BLaER1 treated with 17β-estradiol and CSF1 and Interleukin-3, amounts not matched to agents 10 nM and 100 nM (cell line): ENCODE measurements at regions not wholly inside any gene's neighbourhood (a gene's known extent, or its start where the extent isn't known, plus 50 kb on each side); places are given as distances from the start of the nearest gene placed in this dataset.

ENCODE experiments used
- H3K27ac ChIP-seq, 11 experiments: shearing (Covaris generic); formaldehyde crosslinking; 2 replicates each; pipeline ENCODE4 v1.8.1; 2022
- H3K27me3 ChIP-seq, 11 experiments: shearing (Covaris generic); formaldehyde crosslinking; 2 replicates each; pipeline ENCODE4 v1.8.1; 2022
- H3K36me3 ChIP-seq, 11 experiments: shearing (Covaris generic); formaldehyde crosslinking; 2 replicates each; pipeline ENCODE4 v1.8.1; 2022
- H3K4me1 ChIP-seq, 10 experiments: shearing (Covaris generic); formaldehyde crosslinking; 2 replicates each; pipeline ENCODE4 v1.8.1; 2022
- H3K4me2 ChIP-seq, 11 experiments: shearing (Covaris generic); formaldehyde crosslinking; 2 replicates each; pipeline ENCODE4 v1.8.1; 2022
- H3K4me3 ChIP-seq, 10 experiments: shearing (Covaris generic); formaldehyde crosslinking; 2 replicates each; pipeline ENCODE4 v1.8.1; 2022
- H3K9ac ChIP-seq, 11 experiments: shearing (Covaris generic); formaldehyde crosslinking; 2 replicates each; pipeline ENCODE4 v1.8.1; 2022
- H3K9me3 ChIP-seq, 11 experiments: shearing (Covaris generic); formaldehyde crosslinking; replicated peaks in 1 of 11; 2 replicates each; pipeline ENCODE4 v1.8.1; 2022
- H4K20me1 ChIP-seq, 11 experiments: shearing (Covaris generic); formaldehyde crosslinking; 2 replicates each; pipeline ENCODE4 v1.8.1; 2022
- Cebpa-rat ChIP-seq, 11 experiments: shearing (Covaris generic); IDR thresholded peaks; 2 replicates each; pipeline ENCODE4 v1.8.1; 2022

GRCh38 chr5:171615705-171616640, 169.6 kb upstream of the SMIM23 start:
- Histone ChIP-seq H3K4me1 (peaks cover 0 to 7% (median 0%) of the 10 kb centered on the region in 10 experiments; a peak in 2 of 20 replicates), H3K36me3 (no peaks in the 10 kb centered on the region), H3K9me3 (no peaks in the 10 kb centered on the region), H3K4me3 (no peak overlapping the region), H4K20me1 (no peaks in the 10 kb centered on the region), H3K4me2 (no peak overlapping the region), H3K27ac (no peak overlapping the region), H3K27me3 (no peaks in the 10 kb centered on the region), H3K9ac (no peak overlapping the region)
- TF ChIP-seq Cebpa-rat (IDR thresholded peaks at IDR 0.05): no peak

GRCh38 chr5:171617266-171617665, 168.4 kb upstream of the SMIM23 start:
- Histone ChIP-seq H4K20me1 (no peaks in the 10 kb centered on the region), H3K4me3 (no peak overlapping the region), H3K27me3 (no peaks in the 10 kb centered on the region), H3K4me1 (peaks cover 0 to 7% (median 0%) of the 10 kb centered on the region in 10 experiments; a peak in 2 of 20 replicates), H3K27ac (no peak overlapping the region), H3K4me2 (no peak overlapping the region), H3K9ac (no peak overlapping the region), H3K36me3 (no peaks in the 10 kb centered on the region), H3K9me3 (no peaks in the 10 kb centered on the region)
- no peak for TF ChIP-seq Cebpa-rat (IDR thresholded peaks at IDR 0.05)

- H3K4me3 ChIP-seq: no peak overlapping the region
- no peak overlapping the region for H3K27ac ChIP-seq
- H3K9me3 ChIP-seq: no peaks in the 10 kb centered on the region
- H3K4me2 ChIP-seq: no peak overlapping the region
- H3K27me3 ChIP-seq: no peaks in the 10 kb centered on the region
- H3K4me1 ChIP-seq: peaks cover 0 to 7% (median 0%) of the 10 kb centered on the region in 10 experiments; a peak in 2 of 20 replicates
- no peak overlapping the region for H3K9ac ChIP-seq
- H4K20me1 ChIP-seq: no peaks in the 10 kb centered on the region
- TF ChIP-seq Cebpa-rat (IDR thresholded peaks at IDR 0.05): no peak
- no peaks in the 10 kb centered on the region for H3K36me3 ChIP-seq
These were observed 167.6 kb upstream of the SMIM23 start for GRCh38 chr5:171617817-171618591.

GRCh38 chr5:171619196-171619595, 166.4 kb upstream of the SMIM23 start:
- no peaks in the 10 kb centered on the region for H4K20me1 ChIP-seq
- H3K27me3 ChIP-seq: no peaks in the 10 kb centered on the region
- peaks cover 0 to 7% (median 0%) of the 10 kb centered on the region in 10 experiments; a peak in 2 of 20 replicates for H3K4me1 ChIP-seq
- no peaks in the 10 kb centered on the region for H3K36me3 ChIP-seq
- no peak overlapping the region for H3K9ac ChIP-seq
- H3K4me3 ChIP-seq: no peak overlapping the region
- no peaks in the 10 kb centered on the region for H3K9me3 ChIP-seq
- H3K4me2 ChIP-seq: no peak overlapping the region
- no peak for TF ChIP-seq Cebpa-rat (IDR thresholded peaks at IDR 0.05)
- no peak overlapping the region for H3K27ac ChIP-seq

GRCh38 chr5:171619744-171620143, 165.9 kb upstream of the SMIM23 start:
- no peak overlapping the region for H3K4me3 ChIP-seq
- peaks cover 0 to 7% (median 0%) of the 10 kb centered on the region in 10 experiments; a peak in 2 of 20 replicates for H3K4me1 ChIP-seq
- H4K20me1 ChIP-seq: no peaks in the 10 kb centered on the region
- no peaks in the 10 kb centered on the region for H3K27me3 ChIP-seq
- H3K9me3 ChIP-seq: no peaks in the 10 kb centered on the region
- no peak for TF ChIP-seq Cebpa-rat (IDR thresholded peaks at IDR 0.05)
- H3K27ac ChIP-seq: no peak overlapping the region
- no peak overlapping the region for H3K9ac ChIP-seq
- no peak overlapping the region for H3K4me2 ChIP-seq
- no peaks in the 10 kb centered on the region for H3K36me3 ChIP-seq

- Histone ChIP-seq H3K4me3 (no peak overlapping the region), H3K9ac (no peak overlapping the region), H3K9me3 (no peaks in the 10 kb centered on the region), H3K36me3 (no peaks in the 10 kb centered on the region), H3K4me2 (no peak overlapping the region), H3K27ac (no peak overlapping the region), H4K20me1 (no peaks in the 10 kb centered on the region; a peak in 1 of 22 replicates), H3K4me1 (peaks cover 0 to 3% (median 0%) of the 10 kb centered on the region in 10 experiments; a peak in 2 of 20 replicates), H3K27me3 (no peaks in the 10 kb centered on the region)
- TF ChIP-seq Cebpa-rat (IDR thresholded peaks at IDR 0.05): no peak
These were observed 163.6 kb upstream of the SMIM23 start for GRCh38 chr5:171622010-171622409.

GRCh38 chr5:171623107-171623506, 162.5 kb upstream of the SMIM23 start:
- Histone ChIP-seq H3K4me1 (no peaks in the 10 kb centered on the region), H4K20me1 (no peaks in the 10 kb centered on the region; a peak in 1 of 22 replicates), H3K9me3 (no peaks in the 10 kb centered on the region), H3K4me3 (no peak overlapping the region), H3K27me3 (no peaks in the 10 kb centered on the region), H3K9ac (no peak overlapping the region), H3K27ac (no peak overlapping the region), H3K4me2 (no peak overlapping the region), H3K36me3 (no peaks in the 10 kb centered on the region)
- TF ChIP-seq Cebpa-rat (IDR thresholded peaks at IDR 0.05): no peak

GRCh38 chr5:171623551-171624097, 162.0 kb upstream of the SMIM23 start:
- no peak overlapping the region for H3K9ac ChIP-seq
- H3K27me3 ChIP-seq: no peaks in the 10 kb centered on the region
- H3K36me3 ChIP-seq: no peaks in the 10 kb centered on the region
- H3K4me1 ChIP-seq: no peaks in the 10 kb centered on the region
- H3K9me3 ChIP-seq: no peaks in the 10 kb centered on the region
- no peak overlapping the region for H3K4me2 ChIP-seq
- no peak overlapping the region for H3K4me3 ChIP-seq
- H4K20me1 ChIP-seq: no peaks in the 10 kb centered on the region; a peak in 1 of 22 replicates
- no peak for TF ChIP-seq Cebpa-rat (IDR thresholded peaks at IDR 0.05)
- H3K27ac ChIP-seq: no peak overlapping the region

- H3K9ac ChIP-seq: no peak overlapping the region
- no peaks in the 10 kb centered on the region for H3K9me3 ChIP-seq
- H3K36me3 ChIP-seq: no peaks in the 10 kb centered on the region
- no peaks in the 10 kb centered on the region for H3K27me3 ChIP-seq
- H3K4me2 ChIP-seq: no peak overlapping the region
- H3K4me1 ChIP-seq: peaks cover 1 to 4% (median 3%) of the 10 kb centered on the region in 10 experiments; a peak in 16 of 20 replicates
- H3K27ac ChIP-seq: no peak overlapping the region
- H3K4me3 ChIP-seq: no peak overlapping the region
- H4K20me1 ChIP-seq: no peaks in the 10 kb centered on the region; a peak in 1 of 22 replicates
- no peak for TF ChIP-seq Cebpa-rat (IDR thresholded peaks at IDR 0.05)
These were observed 161.2 kb upstream of the SMIM23 start for GRCh38 chr5:171624396-171624795.
